ENCODE measurements at regions not wholly inside any gene's neighbourhood (a gene's known extent, or its start where the extent isn't known, plus 50 kb on each side); places are given as distances from the start of the nearest gene placed in this dataset.

GRCh38 chr3:113096188-113096892 lies 105.6 kb downstream of the GTPBP8 start:
- DNase-seq (ENCODE audit: low read depth in 2 of 2): no peak

- DNase-seq (ENCODE audit: low read depth in 2 of 2): no peak
These were observed 107.2 kb downstream of the GTPBP8 start for GRCh38 chr3:113097960-113098447.

- no peak for DNase-seq (ENCODE audit: low read depth in 2 of 2)
These were observed 109.3 kb downstream of the GTPBP8 start for GRCh38 chr3:113100063-113100462.

GRCh38 chr3:113103588-113103987 lies 107.8 kb upstream of the BOC start:
- no peak for DNase-seq (ENCODE audit: low read depth in 2 of 2)

GRCh38 chr3:113104357-113105092 lies 106.8 kb upstream of the BOC start:
- DNase-seq (ENCODE audit: low read depth in 2 of 2): no peak

GRCh38 chr3:113105093-113105449 lies 106.3 kb upstream of the BOC start:
- DNase-seq (ENCODE audit: low read depth in 2 of 2): no peak

- DNase-seq (ENCODE audit: low read depth in 2 of 2): no peak
These were observed 105.2 kb upstream of the BOC start for GRCh38 chr3:113105966-113106660.

- no peak for DNase-seq (ENCODE audit: low read depth in 2 of 2)
These were observed 101.1 kb upstream of the BOC start for GRCh38 chr3:113110267-113110666.

- DNase-seq (ENCODE audit: low read depth in 2 of 2): no peak
These were observed 100.2 kb upstream of the BOC start for GRCh38 chr3:113111011-113111707.

GRCh38 chr3:113113361-113113760 lies 98.0 kb upstream of the BOC start:
- no peak for DNase-seq (ENCODE audit: low read depth in 2 of 2)

- DNase-seq (ENCODE audit: low read depth in 2 of 2): no peak
These were observed 93.7 kb upstream of the BOC start for GRCh38 chr3:113117511-113118234.

GRCh38 chr3:113118336-113118735 lies 93.0 kb upstream of the BOC start:
- DNase-seq (ENCODE audit: low read depth in 2 of 2): no peak

- no peak for DNase-seq (ENCODE audit: low read depth in 2 of 2)
These were observed 87.0 kb upstream of the BOC start for GRCh38 chr3:113124256-113124830.

- DNase-seq (ENCODE audit: low read depth in 2 of 2): no peak
These were observed 85.4 kb upstream of the BOC start for GRCh38 chr3:113125951-113126350.

GRCh38 chr3:113128386-113129015 lies 82.9 kb upstream of the BOC start:
- no peak for DNase-seq (ENCODE audit: low read depth in 2 of 2)

GRCh38 chr3:113129168-113129567 lies 82.2 kb upstream of the BOC start:
- no peak for DNase-seq (ENCODE audit: low read depth in 2 of 2)

- DNase-seq (ENCODE audit: low read depth in 2 of 2): no peak
These were observed 78.8 kb upstream of the BOC start for GRCh38 chr3:113132571-113132996.

- no peak for DNase-seq (ENCODE audit: low read depth in 2 of 2)
These were observed 78.2 kb upstream of the BOC start for GRCh38 chr3:113133140-113133539.

- DNase-seq (ENCODE audit: low read depth in 2 of 2): no peak
These were observed 75.3 kb upstream of the BOC start for GRCh38 chr3:113136071-113136470.

GRCh38 chr3:113136544-113136943 lies 74.8 kb upstream of the BOC start:
- no peak for DNase-seq (ENCODE audit: low read depth in 2 of 2)
